Ammon's horn (tissue), 1 donor: ENCODE measurements at regions not wholly inside any gene's neighbourhood (a gene's known extent, or its start where the extent isn't known, plus 50 kb on each side); places are given as distances from the start of the nearest gene placed in this dataset.
A peak's percentile ranks its signal among the peaks of the same experiment; 100 is the strongest.

Experiments
- DNase-seq: peaks from one replicate; pipeline ENCODE4 v3.0.0-alpha.2; 2016; ENCODE audit warnings: low spot score

- DNase-seq: no peak
Observed at GRCh38 chr2:236689981-236690380, 120.4 kb downstream of the ACKR3 start.

DNA sequence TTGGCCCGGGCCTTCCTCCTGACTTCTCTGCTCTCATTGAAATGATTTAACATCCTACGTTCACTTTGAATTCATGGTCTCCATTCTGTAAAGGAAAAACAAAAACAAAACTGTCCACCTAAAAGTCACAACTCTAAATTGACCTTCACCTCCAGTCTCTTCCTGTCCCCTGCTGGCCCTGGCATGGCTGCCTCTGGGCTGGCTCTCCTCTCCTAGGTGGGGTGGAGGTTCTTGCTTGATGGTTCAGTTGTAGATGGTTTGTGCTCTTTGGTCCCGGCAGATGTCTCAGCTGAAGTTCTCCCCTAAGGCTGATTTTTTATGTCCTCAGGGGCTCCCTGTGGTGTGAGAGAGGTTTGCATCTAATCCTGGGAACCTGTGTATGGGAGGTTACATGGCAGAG lies 121.1 kb downstream of the ACKR3 start:
- DNase-seq: no peak

DNA sequence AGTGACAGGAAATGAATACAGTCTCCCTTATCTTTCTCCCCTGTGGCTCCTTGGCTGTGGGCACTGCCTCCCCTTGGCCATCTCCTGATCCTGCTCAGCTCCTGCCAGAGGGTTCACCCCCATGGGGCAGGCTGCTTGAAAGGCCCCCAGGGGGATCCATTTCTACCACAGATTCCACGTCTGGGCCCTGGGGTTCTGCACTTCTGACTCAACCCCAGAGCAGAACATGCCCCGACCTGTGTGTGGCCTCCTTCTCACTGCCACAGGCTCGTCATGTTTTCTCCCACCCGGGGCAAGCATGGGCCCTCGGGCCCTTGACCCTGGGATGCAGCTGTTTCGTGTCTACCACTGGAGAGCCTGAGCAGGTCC lies 122.2 kb downstream of the ACKR3 start:
- DNase-seq: no peak

DNA sequence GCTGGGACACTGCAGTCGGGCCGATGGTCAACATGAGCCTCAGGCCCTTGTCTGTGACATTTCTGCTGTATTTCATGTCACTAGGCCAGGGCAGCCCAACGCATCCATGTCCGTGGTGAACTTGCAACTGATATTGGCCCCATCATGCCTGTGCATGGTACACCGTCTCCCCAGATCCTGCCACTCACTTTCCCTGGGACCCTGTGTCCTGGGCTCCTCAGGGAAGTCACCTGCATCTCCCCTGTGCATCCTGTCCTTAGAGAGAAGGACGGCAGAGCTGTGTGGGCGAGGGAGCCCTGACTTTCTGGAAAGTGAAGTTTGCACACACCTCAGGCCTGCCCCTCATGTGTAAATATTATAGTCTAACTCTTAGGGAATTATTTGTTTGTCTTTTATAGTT lies 123.3 kb downstream of the ACKR3 start:
- DNase-seq: no peak

DNA sequence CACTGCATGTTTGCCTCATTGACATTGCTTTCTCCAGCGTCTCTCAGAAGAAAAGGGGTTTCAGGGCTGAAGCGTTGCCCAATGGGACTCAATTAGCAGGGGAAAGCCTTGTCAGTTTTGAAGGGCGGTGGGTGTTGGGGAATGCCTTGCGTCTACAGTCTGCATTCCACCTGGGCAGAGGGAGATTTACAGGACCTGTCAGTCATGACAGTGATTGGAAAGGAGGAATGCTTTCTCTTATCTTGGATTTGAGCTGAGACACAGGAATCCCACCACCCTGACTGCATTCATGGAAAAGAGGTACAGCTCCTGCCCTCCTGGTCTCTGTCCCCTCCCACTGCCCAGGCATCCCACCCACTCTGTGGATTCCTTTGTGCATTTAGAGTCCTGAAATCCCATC lies 123.9 kb downstream of the ACKR3 start:
- no peak for DNase-seq

- no peak for DNase-seq
Observed at GRCh38 chr2:236694146-236694888, 124.7 kb downstream of the ACKR3 start.

DNA sequence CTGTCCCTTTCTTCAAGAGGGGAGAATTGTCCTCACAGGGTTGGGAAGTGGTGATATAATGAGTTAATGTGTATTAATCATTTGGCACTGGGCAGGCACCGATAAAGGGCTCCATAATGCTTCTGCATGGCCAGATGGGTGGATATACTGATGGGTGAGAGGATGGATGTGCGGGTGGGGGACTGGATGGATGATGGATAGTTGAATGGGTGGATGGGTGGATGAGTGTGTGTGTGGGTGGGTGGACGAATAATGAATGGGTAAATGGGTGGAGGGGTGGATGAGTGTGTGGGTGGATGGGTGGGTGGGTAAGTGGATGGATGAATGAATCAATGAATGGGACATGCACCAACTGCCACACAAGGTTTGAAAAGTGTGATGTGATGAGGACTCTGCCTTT lies 127.2 kb downstream of the ACKR3 start:
- no peak for DNase-seq

- no peak for DNase-seq
Observed at GRCh38 chr2:236698016-236698627, 128.5 kb downstream of the ACKR3 start.

DNA sequence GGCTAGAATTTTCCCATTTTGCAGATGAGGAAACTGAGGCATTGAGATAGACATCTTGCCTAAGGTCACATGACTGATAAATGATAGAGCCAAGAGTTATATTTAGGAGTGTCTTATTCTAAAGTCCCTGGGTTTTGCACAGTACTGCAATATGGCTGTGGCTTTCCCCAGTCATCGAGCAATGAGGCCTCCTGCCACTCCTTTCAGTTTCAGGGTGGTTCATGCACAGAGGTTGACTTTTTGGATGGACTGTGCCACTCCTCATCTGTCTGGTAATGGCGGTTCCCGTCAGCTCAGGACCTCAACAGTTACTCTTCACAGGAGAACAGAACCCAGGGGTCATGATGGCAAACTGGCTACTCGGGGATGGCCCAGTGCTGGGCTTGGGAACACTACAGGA lies 131.1 kb downstream of the ACKR3 start:
- no peak for DNase-seq

DNA sequence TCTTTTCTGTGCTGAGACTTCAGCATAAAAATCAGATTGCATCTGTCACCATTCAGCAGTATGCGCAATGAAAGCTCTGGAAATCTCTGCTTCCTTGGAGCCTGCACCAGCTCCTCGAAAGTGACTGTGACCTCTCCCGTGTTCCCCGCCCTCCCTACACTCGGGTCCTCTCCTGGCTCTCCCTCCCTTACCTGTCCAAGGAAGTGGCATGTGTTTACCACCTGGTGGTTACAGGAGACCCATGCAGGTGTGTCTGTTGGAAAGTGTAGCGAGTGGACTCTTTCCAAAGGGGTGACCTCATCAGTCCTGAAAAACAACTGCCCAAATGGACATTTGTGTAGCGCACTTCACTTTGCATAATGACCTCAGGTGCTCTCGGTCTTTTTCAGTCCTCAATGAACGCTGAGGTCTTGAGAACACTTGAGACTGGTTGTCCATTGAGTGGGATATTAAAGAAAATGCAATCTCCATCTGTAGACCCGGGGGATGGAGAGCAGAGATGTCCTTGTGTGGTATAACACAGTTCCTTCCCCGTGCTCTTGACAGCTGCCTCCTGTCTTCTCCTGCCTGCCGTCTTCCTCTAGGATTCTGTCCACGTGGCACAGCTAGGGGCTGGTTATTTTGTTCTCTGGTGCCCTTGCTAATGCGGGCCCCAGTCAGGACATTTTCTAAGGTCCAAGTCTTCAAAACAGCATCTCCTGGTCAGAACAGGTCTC lies 133.2 kb downstream of the ACKR3 start:
- no peak for DNase-seq

- no peak for DNase-seq
Observed at GRCh38 chr2:236703373-236703709, 133.7 kb downstream of the ACKR3 start.

- no peak for DNase-seq
Observed at GRCh38 chr2:236703906-236704305, 134.3 kb downstream of the ACKR3 start.

DNA sequence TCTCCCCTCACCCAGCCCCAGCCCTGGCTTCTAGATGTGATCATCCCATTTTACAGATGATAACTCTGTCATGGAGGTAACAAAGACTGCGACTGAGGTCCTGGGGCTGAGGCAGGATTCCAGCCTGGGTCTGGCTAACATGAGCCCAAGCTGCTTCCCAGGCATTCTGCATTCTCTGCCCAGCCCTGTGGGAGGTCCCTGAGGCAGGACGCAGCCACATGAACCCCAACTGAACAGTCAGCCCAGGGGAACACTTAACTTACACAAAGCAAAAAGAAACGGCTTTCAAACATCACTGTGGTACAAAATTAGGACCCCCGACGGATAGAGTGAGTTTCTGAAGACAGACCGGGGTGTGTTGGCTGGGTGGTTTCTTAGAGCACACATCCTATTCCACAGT lies 135.3 kb downstream of the ACKR3 start:
- DNase-seq: no peak

- no peak for DNase-seq
Observed at GRCh38 chr2:236705295-236706105, 135.9 kb downstream of the ACKR3 start.

DNA sequence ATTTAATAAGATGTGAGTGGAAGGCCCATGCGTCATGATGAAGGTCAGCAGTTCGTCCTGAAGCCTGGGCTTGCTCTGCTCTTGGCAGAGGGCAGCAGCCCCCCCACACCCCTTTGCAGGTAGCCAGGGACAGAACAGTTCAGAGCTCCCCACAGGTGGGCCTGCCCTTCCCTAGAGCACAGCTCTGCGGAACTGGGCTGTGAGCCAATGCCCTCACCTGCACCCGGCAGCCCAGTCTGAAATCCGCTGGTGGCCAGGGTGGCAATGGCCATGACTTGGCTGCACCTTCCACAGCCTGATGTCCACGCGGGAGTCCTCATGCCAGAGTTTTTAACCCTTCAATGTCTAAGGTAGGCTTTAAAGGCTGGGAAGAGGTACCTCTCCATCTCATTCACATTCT lies 136.7 kb downstream of the ACKR3 start:
- DNase-seq: no peak

DNA sequence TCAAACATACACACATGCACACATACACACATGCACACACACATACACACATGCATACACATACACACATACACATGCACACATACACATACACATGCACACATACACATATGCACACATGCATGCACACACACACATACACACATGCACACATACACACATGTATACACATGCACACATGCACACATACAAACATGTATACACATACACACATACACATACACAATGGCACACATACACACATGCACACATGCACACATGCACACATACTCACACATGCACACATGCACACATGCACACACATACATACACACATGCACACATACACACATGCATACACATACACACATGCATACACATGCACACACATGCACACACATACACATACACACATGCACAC lies 137.2 kb downstream of the ACKR3 start:
- no peak for DNase-seq

DNA sequence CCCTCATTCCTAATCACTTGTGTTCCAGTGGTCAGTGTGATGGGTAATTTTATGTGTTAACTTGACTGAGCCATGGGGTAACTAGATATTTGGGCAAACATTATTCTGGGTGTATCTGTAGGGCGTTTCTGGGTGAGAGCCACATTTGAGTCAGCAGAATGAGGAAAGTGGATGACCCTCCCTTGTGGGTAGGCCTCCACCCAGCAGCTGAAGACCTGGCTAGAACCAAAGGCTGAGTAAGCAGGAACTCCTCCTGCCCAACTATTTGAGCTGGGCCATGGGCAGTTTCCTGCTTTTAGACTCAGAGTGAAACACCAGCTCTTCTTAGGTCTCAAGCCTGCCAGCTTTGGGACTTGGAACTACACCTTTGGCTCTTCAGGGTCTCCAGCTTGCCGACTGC lies 141.8 kb downstream of the ACKR3 start:
- DNase-seq: no peak

GRCh38 chr2:236712304-236712703 lies 142.7 kb downstream of the ACKR3 start:
- DNase-seq: no peak

GRCh38 chr2:236712961-236713673 lies 143.5 kb downstream of the ACKR3 start:
- no peak for DNase-seq

DNA sequence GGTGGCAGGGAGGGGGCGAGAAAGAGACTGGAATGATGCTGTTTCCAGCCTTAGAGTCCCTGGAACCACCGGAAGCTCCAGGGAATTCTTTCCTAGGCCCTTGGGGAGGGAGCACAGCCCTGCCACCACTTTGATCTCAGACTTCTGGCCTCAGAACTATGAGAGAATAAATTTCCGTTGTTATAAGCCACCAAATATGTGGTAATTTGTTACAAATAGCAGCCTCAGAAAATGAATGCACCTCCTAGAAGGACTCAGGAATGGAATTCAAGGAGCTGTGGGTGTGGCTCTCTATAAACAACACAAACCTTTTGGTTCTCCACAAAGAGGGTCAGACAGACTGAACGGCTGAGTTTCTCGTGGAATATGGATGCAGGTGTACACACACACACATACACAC lies 144.5 kb downstream of the ACKR3 start:
- no peak for DNase-seq

DNA sequence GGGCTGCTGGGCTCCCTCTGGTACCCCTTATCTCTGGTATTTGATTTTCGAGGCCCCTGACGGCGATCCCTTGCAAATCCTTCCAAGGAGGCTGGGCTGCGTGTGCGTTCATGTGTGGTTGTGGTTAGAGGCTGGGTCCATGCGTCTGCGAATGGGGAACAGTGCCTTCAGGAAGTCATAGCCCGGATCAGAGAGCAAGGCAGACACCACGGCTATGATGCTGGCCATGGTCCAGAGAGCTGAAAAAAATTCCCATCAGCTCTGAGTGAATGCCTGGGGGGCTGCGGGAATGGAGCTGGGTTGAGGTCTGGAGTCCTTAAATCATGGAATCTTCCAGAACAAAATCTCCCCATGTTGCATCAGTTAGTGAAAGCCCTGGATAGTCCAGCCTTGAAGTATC lies 145.5 kb downstream of the ACKR3 start:
- peak; percentile 16 for DNase-seq

- DNase-seq: peak; percentile 30
Observed at GRCh38 chr2:236715491-236715961, 145.9 kb downstream of the ACKR3 start.
